HUDEP-2 (cell line): ENCODE measurements at regions not wholly inside any gene's neighbourhood (a gene's known extent, or its start where the extent isn't known, plus 50 kb on each side); places are given as distances from the start of the nearest gene placed in this dataset.

ENCODE experiments used
- DNase-seq, 76 experiments: peaks; one replicate each; lab custom pipeline; 2025; ENCODE audit not compliant: unreplicated experiment in 76 of 76; lab: John Stamatoyannopoulos, UW

- DNase-seq: no peak
These were observed 347.7 kb upstream of the TGFBR2 start for GRCh38 chr3:30258426-30259392.

- DNase-seq: no peak
These were observed 346.7 kb upstream of the TGFBR2 start for GRCh38 chr3:30259730-30260129.

- no peak for DNase-seq
These were observed 345.6 kb upstream of the TGFBR2 start for GRCh38 chr3:30260762-30261161.

- DNase-seq: no peak
These were observed 343.0 kb upstream of the TGFBR2 start for GRCh38 chr3:30263238-30263924.

- peak in 2 of 76 experiments; percentile 0 to 1 for DNase-seq
These were observed 342.5 kb upstream of the TGFBR2 start for GRCh38 chr3:30263925-30264313.

GRCh38 chr3:30266524-30266923 is 339.9 kb upstream of the TGFBR2 start:
- DNase-seq: no peak

GRCh38 chr3:30268288-30268687 is 338.1 kb upstream of the TGFBR2 start:
- no peak for DNase-seq

- DNase-seq: no peak
These were observed 336.5 kb upstream of the TGFBR2 start for GRCh38 chr3:30269751-30270445.

GRCh38 chr3:30271781-30272180 is 334.6 kb upstream of the TGFBR2 start:
- DNase-seq: no peak

- DNase-seq: no peak
These were observed 332.9 kb upstream of the TGFBR2 start for GRCh38 chr3:30273304-30274072.

- DNase-seq: no peak
These were observed 328.9 kb upstream of the TGFBR2 start for GRCh38 chr3:30277494-30277893.

- DNase-seq: no peak
These were observed 324.9 kb upstream of the TGFBR2 start for GRCh38 chr3:30281526-30281925.

GRCh38 chr3:30282154-30282696 is 324.2 kb upstream of the TGFBR2 start:
- no peak for DNase-seq

- no peak for DNase-seq
These were observed 321.0 kb upstream of the TGFBR2 start for GRCh38 chr3:30285188-30286006.

GRCh38 chr3:30286007-30286669 is 320.3 kb upstream of the TGFBR2 start:
- no peak for DNase-seq

- no peak for DNase-seq
These were observed 319.6 kb upstream of the TGFBR2 start for GRCh38 chr3:30286811-30287210.

GRCh38 chr3:30288830-30289229 is 317.6 kb upstream of the TGFBR2 start:
- no peak for DNase-seq

GRCh38 chr3:30289324-30289723 is 317.1 kb upstream of the TGFBR2 start:
- no peak for DNase-seq

- DNase-seq: no peak
These were observed 316.6 kb upstream of the TGFBR2 start for GRCh38 chr3:30289766-30290165.
